Parathyroid adenoma (tissue), 2 donors: ENCODE measurements at regions not wholly inside any gene's neighbourhood (a gene's known extent, or its start where the extent isn't known, plus 50 kb on each side); places are given as distances from the start of the nearest gene placed in this dataset.

Experiments
- H2AFZ ChIP-seq: fragments of 300-600 bp; sonication (generic); one replicate; pipeline ENCODE4 v1.7.0; 2017; ENCODE audit warnings: antibody characterized with exemption, mild to moderate bottlenecking
- H3K27ac ChIP-seq: fragments of 300-600 bp; sonication (generic); one replicate; pipeline ENCODE4 v1.7.0; 2017
- H3K27me3 ChIP-seq: fragments of 300-600 bp; sonication (generic); one replicate; pipeline ENCODE4 v1.7.0; 2017; ENCODE audit warnings: low read length; ENCODE audit not compliant: control insufficient read depth, insufficient read depth
- H3K36me3 ChIP-seq: fragments of 300-600 bp; sonication (generic); one replicate; pipeline ENCODE4 v1.7.0; 2017; ENCODE audit warnings: low read length; ENCODE audit not compliant: control insufficient read depth, insufficient read depth
- H3K4me1 ChIP-seq: fragments of 300-600 bp; sonication (generic); one replicate; pipeline ENCODE4 v1.7.0; 2017; ENCODE audit warnings: control low read depth
- H3K4me2 ChIP-seq: fragments of 300-600 bp; sonication (generic); one replicate; pipeline ENCODE4 v1.7.0; 2017; ENCODE audit warnings: low read length
- H3K4me3 ChIP-seq: fragments of 300-600 bp; sonication (generic); one replicate; pipeline ENCODE4 v1.7.0; 2017; ENCODE audit warnings: low read depth, low read length
- H3K79me2 ChIP-seq: fragments of 300-600 bp; sonication (generic); one replicate; pipeline ENCODE4 v1.7.0; 2017; ENCODE audit warnings: control low read depth
- H3K9ac ChIP-seq: fragments of 300-600 bp; sonication (generic); one replicate; pipeline ENCODE4 v1.7.0; 2017; ENCODE audit warnings: mild to moderate bottlenecking
- H3K9me3 ChIP-seq: fragments of 300-600 bp; sonication (generic); one replicate; pipeline ENCODE4 v1.7.0; 2017; ENCODE audit warnings: low read length; ENCODE audit not compliant: control insufficient read depth
- TF ChIP-seq, protein P1 (sequence below): fragments of 300-600 bp; sonication (generic); IDR thresholded peaks from one replicate; pipeline ENCODE4 v1.7.0; 2017; ENCODE audit warnings: antibody characterized with exemption, mild to moderate bottlenecking
- donor health status: primary hyperparathyroidism.

DNA sequence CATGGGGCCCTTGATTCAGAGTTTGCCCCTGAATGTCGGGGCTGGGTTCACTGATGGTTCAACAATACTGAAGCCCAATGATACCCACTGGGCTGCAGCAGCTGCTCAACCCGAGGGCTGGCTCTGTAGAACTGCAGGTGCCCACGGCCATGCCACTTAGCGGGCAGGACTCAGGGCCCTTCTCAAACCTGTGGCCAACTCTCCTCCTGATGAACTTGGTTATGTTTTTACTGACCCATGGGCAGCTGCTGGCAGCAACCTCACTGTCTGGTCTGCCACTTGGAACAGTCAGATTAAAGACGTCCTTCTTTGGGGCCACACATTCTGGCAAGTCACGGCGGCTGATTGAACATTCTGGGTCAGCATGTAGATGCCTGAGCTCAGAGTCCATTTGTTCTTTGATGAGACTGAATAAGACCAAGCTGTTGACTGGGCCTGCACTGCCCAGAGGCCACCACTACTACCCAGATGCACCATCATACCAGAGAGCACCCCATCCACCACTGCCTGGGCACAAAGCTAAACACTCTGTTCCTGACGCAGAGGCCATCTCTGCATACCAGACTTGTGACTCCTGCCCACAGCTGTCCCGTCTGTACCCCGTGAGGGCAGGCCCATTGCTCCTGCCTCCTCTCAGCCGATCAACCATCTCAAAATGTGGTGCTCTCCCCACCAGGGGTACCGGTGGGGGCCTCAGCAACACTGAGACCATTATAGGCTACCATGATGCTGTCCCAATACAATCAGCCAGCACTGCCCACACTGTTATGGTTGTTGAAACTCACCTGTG is 67.8 kb downstream of the SHANK2 start:
- Histone ChIP-seq H3K79me2 (no peaks in the 10 kb centered on the region), H3K4me1 (no peaks in the 10 kb centered on the region), H3K4me3 (no peak overlapping the region), H3K4me2 (no peak overlapping the region), H3K36me3 (no peaks in the 10 kb centered on the region), H3K9me3 (no peaks in the 10 kb centered on the region), H3K27ac (no peak overlapping the region), H3K27me3 (no peaks in the 10 kb centered on the region), H3K9ac (no peak overlapping the region), H2AFZ (no peak overlapping the region)
- TF ChIP-seq, protein P1, sequence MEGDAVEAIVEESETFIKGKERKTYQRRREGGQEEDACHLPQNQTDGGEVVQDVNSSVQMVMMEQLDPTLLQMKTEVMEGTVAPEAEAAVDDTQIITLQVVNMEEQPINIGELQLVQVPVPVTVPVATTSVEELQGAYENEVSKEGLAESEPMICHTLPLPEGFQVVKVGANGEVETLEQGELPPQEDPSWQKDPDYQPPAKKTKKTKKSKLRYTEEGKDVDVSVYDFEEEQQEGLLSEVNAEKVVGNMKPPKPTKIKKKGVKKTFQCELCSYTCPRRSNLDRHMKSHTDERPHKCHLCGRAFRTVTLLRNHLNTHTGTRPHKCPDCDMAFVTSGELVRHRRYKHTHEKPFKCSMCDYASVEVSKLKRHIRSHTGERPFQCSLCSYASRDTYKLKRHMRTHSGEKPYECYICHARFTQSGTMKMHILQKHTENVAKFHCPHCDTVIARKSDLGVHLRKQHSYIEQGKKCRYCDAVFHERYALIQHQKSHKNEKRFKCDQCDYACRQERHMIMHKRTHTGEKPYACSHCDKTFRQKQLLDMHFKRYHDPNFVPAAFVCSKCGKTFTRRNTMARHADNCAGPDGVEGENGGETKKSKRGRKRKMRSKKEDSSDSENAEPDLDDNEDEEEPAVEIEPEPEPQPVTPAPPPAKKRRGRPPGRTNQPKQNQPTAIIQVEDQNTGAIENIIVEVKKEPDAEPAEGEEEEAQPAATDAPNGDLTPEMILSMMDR, result no peak

- Histone ChIP-seq H2AFZ (no peak overlapping the region), H3K4me3 (no peak overlapping the region), H3K27me3 (no peaks in the 10 kb centered on the region), H3K4me2 (no peak overlapping the region), H3K9ac (no peak overlapping the region), H3K27ac (no peak overlapping the region), H3K9me3 (no peaks in the 10 kb centered on the region), H3K36me3 (no peaks in the 10 kb centered on the region), H3K4me1 (no peaks in the 10 kb centered on the region), H3K79me2 (no peaks in the 10 kb centered on the region)
- TF ChIP-seq, protein P1, result no peak
Observed at GRCh38 chr11:71183878-71184277, 68.5 kb downstream of the SHANK2 start.

GRCh38 chr11:71182791-71183677 is 69.3 kb downstream of the SHANK2 start:
- Histone ChIP-seq H3K36me3 (no peaks in the 10 kb centered on the region), H2AFZ (no peak overlapping the region), H3K4me1 (no peaks in the 10 kb centered on the region), H3K9ac (no peak overlapping the region), H3K4me2 (no peak overlapping the region), H3K9me3 (no peaks in the 10 kb centered on the region), H3K27ac (no peak overlapping the region), H3K4me3 (no peak overlapping the region), H3K79me2 (no peaks in the 10 kb centered on the region), H3K27me3 (no peaks in the 10 kb centered on the region)
- TF ChIP-seq, protein P1, result no peak

DNA sequence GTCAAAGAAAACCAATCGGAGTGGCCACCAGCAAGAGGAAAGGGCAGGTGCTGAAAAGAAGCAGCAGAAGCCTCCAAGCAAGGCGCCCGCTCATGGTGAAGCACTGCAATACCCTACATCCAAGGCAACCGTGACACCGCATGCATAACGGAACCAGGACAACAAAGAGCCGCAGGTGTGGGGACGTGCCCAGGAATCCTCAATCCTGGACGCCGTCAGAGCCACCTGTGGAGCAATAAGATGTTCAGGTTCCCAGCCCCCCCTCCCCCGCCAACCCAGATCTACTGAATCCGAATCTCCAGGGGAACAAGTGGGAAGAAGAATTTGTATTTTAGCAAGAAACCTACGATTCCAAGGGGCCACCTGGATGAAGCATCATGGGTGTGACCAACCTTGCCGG is 70.8 kb downstream of the SHANK2 start:
- TF ChIP-seq, protein P1, result no peak
- Histone ChIP-seq H3K4me1 (no peaks in the 10 kb centered on the region), H3K36me3 (no peaks in the 10 kb centered on the region), H3K9ac (no peak overlapping the region), H2AFZ (no peak overlapping the region), H3K9me3 (no peaks in the 10 kb centered on the region), H3K4me2 (no peak overlapping the region), H3K4me3 (no peak overlapping the region), H3K79me2 (no peaks in the 10 kb centered on the region), H3K27me3 (no peaks in the 10 kb centered on the region), H3K27ac (no peak overlapping the region)
